ENCODE measurements at regions not wholly inside any gene's neighbourhood (a gene's known extent, or its start where the extent isn't known, plus 50 kb on each side); places are given as distances from the start of the nearest gene placed in this dataset.
"Not testable (repeated sequence)": the region's sequence is repeated elsewhere in the genome, so short reads cannot be mapped to it uniquely, and the experiment has no call there.

- no peak for DNase-seq
Observed at GRCh38 chr10:23657677-23658076, 218.8 kb downstream of the OTUD1 start.

- not testable (repeated sequence) for DNase-seq
Observed at GRCh38 chr10:23671866-23672265, 233.0 kb downstream of the OTUD1 start.

GRCh38 chr10:23675585-23675984, 236.7 kb downstream of the OTUD1 start:
- DNase-seq = no peak

DNA sequence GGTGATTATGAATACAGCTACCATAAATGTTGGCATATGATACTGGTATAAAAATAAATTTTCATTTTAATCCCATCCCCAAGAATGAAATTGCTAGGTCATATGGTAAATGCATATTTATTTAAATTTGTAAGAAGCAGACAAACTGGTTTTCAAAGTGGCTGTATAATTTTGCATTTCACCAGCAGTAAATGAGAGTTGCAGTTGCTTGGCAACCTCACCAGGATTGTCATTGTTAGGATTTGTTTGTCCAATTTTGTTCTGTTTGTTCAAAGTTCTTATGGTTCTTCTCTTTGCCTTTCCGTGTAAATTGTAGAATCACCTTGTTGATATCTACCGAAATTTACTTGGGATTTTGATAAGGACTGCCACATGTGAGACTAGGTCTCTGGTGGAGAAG, 237.4 kb downstream of the OTUD1 start:
- DNase-seq = no peak

GRCh38 chr10:23686722-23687121, 247.8 kb downstream of the OTUD1 start:
- DNase-seq = peak; percentile 16

- no peak for DNase-seq
Observed at GRCh38 chr10:23692736-23693135, 253.9 kb downstream of the OTUD1 start.

GRCh38 chr10:23693501-23693901, 254.6 kb downstream of the OTUD1 start:
- DNase-seq = no peak

GRCh38 chr10:23693925-23694324, 255.1 kb downstream of the OTUD1 start:
- no peak for DNase-seq

DNA sequence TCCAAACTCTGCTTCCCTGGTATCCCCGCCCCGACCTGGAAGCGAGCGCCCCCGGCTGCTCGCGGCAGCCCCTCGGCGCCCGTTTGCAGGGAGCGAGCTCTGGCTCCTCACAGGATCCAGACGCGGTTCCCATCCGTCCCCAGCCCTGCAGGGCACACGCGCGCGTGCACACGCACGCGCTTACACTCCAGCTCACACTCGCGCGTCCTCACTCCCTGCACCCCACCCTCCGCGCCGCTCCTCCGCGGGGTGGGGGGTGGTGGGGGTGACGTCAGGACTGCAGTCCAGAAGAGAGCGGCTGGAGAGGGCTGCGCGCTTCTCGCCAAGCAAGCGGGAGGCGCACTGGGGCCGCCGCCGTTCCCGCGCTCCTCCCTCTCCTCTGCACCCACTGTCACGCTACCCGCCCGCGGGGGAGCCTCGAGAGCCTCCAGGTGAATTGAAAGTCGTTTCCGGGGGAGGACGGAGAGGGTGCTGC, 255.6 kb downstream of the OTUD1 start:
- peak; percentile 57 for DNase-seq

DNA sequence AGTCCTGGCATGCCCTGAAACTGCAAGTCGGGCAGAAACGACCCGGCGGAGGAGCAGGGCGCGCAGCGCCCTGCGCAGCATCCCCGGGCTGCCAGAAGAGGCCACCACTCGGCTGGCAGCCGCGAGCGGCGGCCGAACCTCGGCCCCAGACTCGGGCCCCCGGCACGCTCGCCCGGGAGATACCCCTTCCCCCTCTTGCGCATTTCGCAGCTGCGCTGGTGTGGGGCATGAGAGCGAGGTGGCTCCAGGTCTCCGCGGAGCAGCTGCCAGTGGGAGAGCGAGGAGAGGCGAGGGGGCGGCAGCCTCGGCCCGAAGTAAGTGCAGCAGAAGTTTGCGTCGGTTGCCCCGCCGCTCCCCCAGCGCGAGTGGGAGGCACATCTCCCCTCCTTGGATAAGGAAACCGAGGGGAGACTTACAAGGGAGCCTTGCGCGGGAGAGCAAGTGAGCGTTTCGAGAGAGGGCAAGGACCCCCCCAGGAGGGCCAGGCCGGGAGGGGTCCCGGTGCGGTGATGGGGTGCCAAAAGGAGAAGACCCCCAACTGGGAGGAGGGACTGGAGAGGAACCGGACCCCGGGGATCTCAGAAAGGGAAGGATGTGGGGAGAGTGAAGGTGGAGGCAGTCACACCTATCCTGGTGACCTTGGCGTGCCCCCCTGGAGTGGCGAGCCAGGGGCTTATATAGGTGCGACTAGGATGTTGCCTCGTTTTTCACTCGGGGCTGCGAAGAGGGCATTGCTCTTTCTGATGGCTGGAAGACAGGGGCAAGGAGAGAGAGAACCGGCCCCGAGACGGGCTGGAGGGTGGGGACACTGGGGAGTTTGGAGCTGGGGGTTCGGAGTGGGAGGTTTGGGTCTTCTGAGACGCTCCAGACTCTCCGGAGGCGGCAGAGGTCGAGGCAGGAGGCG, 256.3 kb downstream of the OTUD1 start:
- peak; percentile 57 for DNase-seq

GRCh38 chr10:23695825-23696420, 257.0 kb downstream of the OTUD1 start:
- DNase-seq = no peak

GRCh38 chr10:23696476-23696875, 257.6 kb downstream of the OTUD1 start:
- DNase-seq = no peak

DNA sequence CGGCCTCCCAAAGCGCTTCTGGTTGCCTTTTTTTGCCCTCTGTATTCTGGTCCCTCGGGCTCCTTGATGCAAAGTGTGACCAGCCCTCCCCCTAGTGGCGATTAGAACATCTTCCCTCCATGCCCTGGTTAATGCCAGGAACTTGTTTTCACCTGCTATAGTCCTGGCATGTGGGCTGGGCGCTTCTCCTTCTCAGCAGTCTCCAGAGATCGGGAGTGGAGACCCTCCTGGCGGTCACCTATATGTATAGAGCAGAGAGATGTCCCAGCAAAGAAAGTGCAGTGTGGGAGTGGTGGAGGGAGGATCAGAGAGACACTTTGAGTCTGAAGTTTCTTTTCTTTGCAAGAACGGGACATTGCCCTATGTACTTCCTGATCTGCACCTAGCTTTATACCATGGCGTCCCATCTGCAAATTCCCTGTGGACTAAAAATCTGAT, 264.1 kb downstream of the OTUD1 start:
- DNase-seq = peak; percentile 73

- DNase-seq = no peak
Observed at GRCh38 chr10:23715363-23715762, 276.5 kb downstream of the OTUD1 start.

DNA sequence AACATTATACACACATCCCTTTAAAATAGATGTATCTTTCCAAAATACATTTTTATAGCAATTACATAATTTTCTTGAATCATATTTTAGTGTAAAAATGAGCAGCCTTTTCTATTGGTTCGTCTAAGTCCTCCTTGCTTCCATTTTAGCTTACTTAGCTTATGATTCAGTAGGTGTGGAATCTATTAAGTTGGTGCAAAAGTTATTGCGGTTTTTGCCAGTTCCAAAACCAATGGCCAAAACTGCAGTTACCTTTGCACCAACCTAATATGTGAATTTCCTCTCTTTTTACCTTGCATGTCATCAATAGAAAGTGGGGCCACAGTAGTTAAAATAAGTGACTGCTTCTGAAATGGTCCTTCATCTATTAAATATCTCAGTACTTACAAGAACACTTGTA, 279.0 kb downstream of the OTUD1 start:
- no peak for DNase-seq

- DNase-seq = no peak
Observed at GRCh38 chr10:23718946-23719345, 280.1 kb downstream of the OTUD1 start.

- DNase-seq = no peak
Observed at GRCh38 chr10:23723796-23724195, 284.9 kb downstream of the OTUD1 start.

- DNase-seq = no peak
Observed at GRCh38 chr10:23725548-23725947, 286.7 kb downstream of the OTUD1 start.

DNA sequence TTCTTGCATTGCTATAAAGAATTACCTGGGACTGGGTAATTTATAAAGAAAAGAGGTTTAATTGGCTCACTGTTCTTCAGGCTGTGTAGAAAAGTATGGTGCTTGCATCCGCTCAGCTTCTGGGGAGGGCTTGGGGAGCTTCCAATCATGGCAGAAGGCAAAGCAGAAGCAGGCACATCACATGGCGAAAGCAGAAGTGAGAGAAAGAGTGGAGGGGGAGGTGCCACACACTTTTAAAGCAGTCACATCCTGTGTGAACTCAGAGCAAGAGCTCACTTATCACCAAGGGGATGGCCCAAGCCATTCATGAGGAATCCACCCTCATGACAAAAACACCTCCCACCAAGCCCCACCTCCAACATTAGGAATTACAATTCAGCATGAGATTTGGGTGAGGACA, 303.5 kb downstream of the OTUD1 start:
- DNase-seq = peak; percentile 55

DNA sequence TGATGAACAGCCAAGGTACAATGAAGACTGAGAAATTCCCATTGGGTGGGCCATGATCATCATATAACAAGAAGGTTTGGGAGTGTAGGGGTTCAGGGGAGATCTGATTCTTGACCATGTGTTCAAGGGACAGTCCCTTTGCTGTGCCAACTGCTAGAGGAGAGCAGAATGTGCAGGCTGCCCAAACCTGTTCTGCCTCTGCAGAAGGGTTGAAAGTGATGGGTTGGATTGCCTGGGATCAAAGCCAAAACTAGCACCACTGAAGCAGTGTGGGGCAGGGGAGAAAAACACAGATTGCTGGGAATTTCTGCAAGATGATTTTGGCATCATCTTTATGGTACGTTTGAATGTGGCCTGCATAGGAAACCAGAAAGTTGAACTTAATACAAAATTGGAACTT, 303.9 kb downstream of the OTUD1 start:
- no peak for DNase-seq

DNA sequence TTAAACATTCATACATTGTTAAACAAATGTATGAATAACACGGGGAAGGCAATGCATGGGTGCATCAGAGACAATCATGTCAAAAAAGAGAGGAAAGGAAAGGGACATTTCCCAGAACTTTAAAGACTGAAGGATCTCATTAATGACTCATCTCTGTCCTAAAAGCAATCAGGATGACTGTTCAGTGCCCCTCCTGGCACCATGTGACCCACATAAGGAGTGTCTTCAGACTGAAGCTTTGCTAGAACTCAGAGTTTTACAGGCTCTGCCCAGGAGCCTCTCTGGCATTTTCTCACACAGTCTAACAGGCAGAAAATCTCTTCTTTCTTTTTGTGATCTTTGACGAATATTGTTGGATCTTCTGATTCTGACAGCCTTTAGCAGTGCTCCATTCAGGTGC, 315.3 kb downstream of the OTUD1 start:
- no peak for DNase-seq

DNA sequence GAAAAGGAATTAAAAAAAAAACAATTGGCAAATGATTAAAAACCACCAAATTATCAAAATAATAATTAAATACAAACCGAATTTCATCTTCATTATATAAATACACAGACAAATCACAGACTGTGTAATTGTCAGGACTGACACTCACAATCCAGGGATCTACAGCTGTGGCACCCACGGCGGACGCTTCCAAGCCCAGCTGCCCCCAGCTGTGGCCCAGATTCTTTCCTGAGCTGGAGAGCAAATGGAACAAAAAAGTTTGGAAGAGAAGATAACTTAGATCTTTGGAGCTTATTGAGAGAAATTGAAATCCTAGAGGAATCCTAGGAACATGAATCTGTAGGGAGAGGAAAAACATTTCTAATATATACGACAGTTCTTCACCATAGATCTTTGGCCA, 316.1 kb downstream of the OTUD1 start:
- no peak for DNase-seq

DNA sequence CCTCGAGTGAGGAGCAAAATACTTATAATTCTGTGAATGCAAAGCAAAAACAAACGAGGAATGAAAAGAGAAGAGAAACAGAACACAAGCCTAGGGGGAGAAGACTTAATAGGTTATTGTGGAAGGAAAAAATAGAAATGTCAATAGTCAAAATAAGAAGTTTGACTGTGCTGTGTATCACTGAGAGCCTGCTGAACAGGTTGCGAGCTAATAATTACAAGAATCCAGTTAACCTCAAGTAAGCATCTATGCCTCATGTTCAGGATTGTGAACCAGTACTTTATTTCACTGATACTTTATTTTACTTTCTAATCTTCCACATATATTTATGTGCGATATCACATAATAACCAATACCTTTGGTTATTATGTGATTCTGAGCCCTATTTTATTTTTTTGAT, 316.7 kb downstream of the OTUD1 start:
- no peak for DNase-seq

- no peak for DNase-seq
Observed at GRCh38 chr10:23768281-23768680, 329.4 kb downstream of the OTUD1 start.

Data from GDM1 (cell line).